Mesendoderm (in vitro differentiated cells): ENCODE measurements at regions not wholly inside any gene's neighbourhood (a gene's known extent, or its start where the extent isn't known, plus 50 kb on each side); places are given as distances from the start of the nearest gene placed in this dataset.

ENCODE experiments used
- DNase-seq: peaks from one replicate; pipeline ENCODE4 v3.0.0; 2013
- H2AK5ac ChIP-seq: 2 replicates; pipeline ENCODE4 v1.6.1; 2013; ENCODE audit warnings: low read length, inconsistent platforms
- H2BK120ac ChIP-seq: 2 replicates; pipeline ENCODE4 v1.6.1; 2013; ENCODE audit warnings: low read depth, mild to moderate bottlenecking, low read length, moderate library complexity, mixed read lengths
- H2BK15ac ChIP-seq: replicated peaks from 2 replicates; pipeline ENCODE4 v1.6.1; 2013; ENCODE audit warnings: low read depth, mild to moderate bottlenecking, moderate library complexity
- H2BK5ac ChIP-seq: 2 replicates; pipeline ENCODE4 v1.6.1; 2013; ENCODE audit warnings: low read length, inconsistent platforms
- H3K18ac ChIP-seq: 2 replicates; pipeline ENCODE4 v1.6.1; 2013; ENCODE audit warnings: mild to moderate bottlenecking, low read length, mixed read lengths
- H3K23ac ChIP-seq: one replicate; pipeline ENCODE4 v1.6.1; 2013; ENCODE audit warnings: low read length
- H3K27ac ChIP-seq: 2 replicates; pipeline ENCODE4 v1.5.1; 2013; ENCODE audit warnings: low read depth, mild to moderate bottlenecking, inconsistent platforms, low read length, moderate library complexity
- H3K27me3 ChIP-seq: 2 replicates; pipeline ENCODE4 v1.6.1; 2013; ENCODE audit warnings: low read length, control low read depth, mild to moderate bottlenecking, inconsistent platforms; ENCODE audit not compliant: insufficient read depth, poor library complexity
- H3K36me3 ChIP-seq: 2 replicates; pipeline ENCODE4 v1.6.1; 2013; ENCODE audit warnings: low read length, inconsistent platforms; ENCODE audit not compliant: control insufficient read depth, insufficient read depth
- H3K4ac ChIP-seq: one replicate; pipeline ENCODE4 v1.6.1; 2013; ENCODE audit warnings: low read depth, mild to moderate bottlenecking, low read length, moderate library complexity
- H3K4me1 ChIP-seq: 2 replicates; pipeline ENCODE4 v1.6.1; 2013; ENCODE audit warnings: low read depth, low read length, inconsistent platforms; ENCODE audit not compliant: control insufficient read depth
- H3K4me2 ChIP-seq: 2 replicates; pipeline ENCODE4 v1.6.1; 2013; ENCODE audit warnings: low read length
- H3K4me3 ChIP-seq: 2 replicates; pipeline ENCODE4 v1.5.1; 2013; ENCODE audit warnings: mild to moderate bottlenecking, low read length
- H3K56ac ChIP-seq: one replicate; pipeline ENCODE4 v1.6.1; 2013; ENCODE audit warnings: low read length
- H3K79me1 ChIP-seq: 2 replicates; pipeline ENCODE4 v1.6.1; 2013; ENCODE audit warnings: low read length, inconsistent platforms
- H3K79me2 ChIP-seq: 2 replicates; pipeline ENCODE4 v1.6.1; 2013; ENCODE audit warnings: mild to moderate bottlenecking, low read length; ENCODE audit not compliant: control insufficient read depth, insufficient read depth
- H3K9ac ChIP-seq: 2 replicates; pipeline ENCODE4 v1.6.1; 2013; ENCODE audit warnings: low read length, inconsistent platforms
- H4K5ac ChIP-seq: one replicate; pipeline ENCODE4 v1.6.1; 2013; ENCODE audit warnings: low read length
- H4K8ac ChIP-seq: one replicate; pipeline ENCODE4 v1.6.1; 2013; ENCODE audit warnings: low read depth, mild to moderate bottlenecking, control low read depth, low read length, moderate library complexity
- WGBS: extraction: QIAGEN DNeasy Blood & Tissue Kit; methylation state at CpG from one replicate; pipeline ENCODE4 v1.1.7; 2013; ENCODE audit warnings: low lambda C conversion rate, missing lambda C conversion rate; ENCODE audit not compliant: insufficient coverage; ENCODE audit errors: extremely low coverage; 5-methylcytosine and 5-hydroxymethylcytosine counted together

GRCh38 chr13:109695402-109696190 lies 90.8 kb downstream of the IRS2 start:
- Histone ChIP-seq H4K8ac (no peak overlapping the region), H2BK5ac (no peak overlapping the region), H3K4me3 (no peak overlapping the region), H3K79me1 (no peaks in the 10 kb centered on the region), H3K18ac (no peak overlapping the region), H4K5ac (no peak overlapping the region), H3K4me2 (no peak overlapping the region), H3K79me2 (no peaks in the 10 kb centered on the region), H3K9ac (no peak overlapping the region), H2BK15ac (no peak overlapping the region), H3K27ac (no peak overlapping the region), H3K27me3 (no peaks in the 10 kb centered on the region), H3K36me3 (no peaks in the 10 kb centered on the region), H3K4ac (no peak overlapping the region), H3K4me1 (no peaks in the 10 kb centered on the region), H2AK5ac (no peak overlapping the region), H3K56ac (no peak overlapping the region), H2BK120ac (no peak overlapping the region), H3K23ac (no peak overlapping the region)
- WGBS: no CpG with 5 or more reads among the region's 6 CpGs
- no peak for DNase-seq

- no peak overlapping the region for H4K5ac ChIP-seq
- no peak overlapping the region for H3K4ac ChIP-seq
- no peak overlapping the region for H2BK120ac ChIP-seq
- no CpG with 5 or more reads among the region's 4 CpGs for WGBS
- H3K79me1 ChIP-seq: no peaks in the 10 kb centered on the region
- no peak overlapping the region for H3K18ac ChIP-seq
- no peak overlapping the region for H2BK5ac ChIP-seq
- no peak overlapping the region for H3K4me2 ChIP-seq
- no peak overlapping the region for H2AK5ac ChIP-seq
- H3K27ac ChIP-seq: no peak overlapping the region
- no peaks in the 10 kb centered on the region for H3K79me2 ChIP-seq
- no peak overlapping the region for H3K4me3 ChIP-seq
- H3K56ac ChIP-seq: no peak overlapping the region
- H2BK15ac ChIP-seq: no peak overlapping the region
- H3K36me3 ChIP-seq: no peaks in the 10 kb centered on the region
- H3K23ac ChIP-seq: no peak overlapping the region
- no peak overlapping the region for H3K9ac ChIP-seq
- H4K8ac ChIP-seq: no peak overlapping the region
- no peaks in the 10 kb centered on the region for H3K4me1 ChIP-seq
- no peaks in the 10 kb centered on the region for H3K27me3 ChIP-seq
- no peak for DNase-seq
Measured at GRCh38 chr13:109694972-109695371, 91.4 kb downstream of the IRS2 start.

GRCh38 chr13:109693213-109693612 lies 93.2 kb downstream of the IRS2 start:
- no peak overlapping the region for H2BK15ac ChIP-seq
- no peak overlapping the region for H3K4me3 ChIP-seq
- no peaks in the 10 kb centered on the region for H3K27me3 ChIP-seq
- H3K18ac ChIP-seq: no peak overlapping the region
- no peak overlapping the region for H2BK120ac ChIP-seq
- no peak overlapping the region for H2BK5ac ChIP-seq
- H3K79me1 ChIP-seq: no peaks in the 10 kb centered on the region
- no peak overlapping the region for H3K4ac ChIP-seq
- H3K27ac ChIP-seq: no peak overlapping the region
- H3K4me1 ChIP-seq: no peaks in the 10 kb centered on the region
- H4K5ac ChIP-seq: no peak overlapping the region
- no peak overlapping the region for H3K4me2 ChIP-seq
- H4K8ac ChIP-seq: no peak overlapping the region
- DNase-seq: no peak
- H2AK5ac ChIP-seq: no peak overlapping the region
- no peak overlapping the region for H3K56ac ChIP-seq
- no peaks in the 10 kb centered on the region for H3K79me2 ChIP-seq
- H3K9ac ChIP-seq: no peak overlapping the region
- WGBS: no CpG with 5 or more reads among the region's 4 CpGs
- H3K23ac ChIP-seq: no peak overlapping the region
- H3K36me3 ChIP-seq: no peaks in the 10 kb centered on the region

- H2BK15ac ChIP-seq: no peak overlapping the region
- H2BK5ac ChIP-seq: no peak overlapping the region
- H3K79me2 ChIP-seq: no peaks in the 10 kb centered on the region
- no peaks in the 10 kb centered on the region for H3K79me1 ChIP-seq
- H4K5ac ChIP-seq: no peak overlapping the region
- no peak overlapping the region for H2AK5ac ChIP-seq
- H3K56ac ChIP-seq: no peak overlapping the region
- H3K4me2 ChIP-seq: no peak overlapping the region
- WGBS: no CpG with 5 or more reads among the region's 1 CpG
- H3K4me3 ChIP-seq: no peak overlapping the region
- H3K36me3 ChIP-seq: no peaks in the 10 kb centered on the region
- no peak overlapping the region for H4K8ac ChIP-seq
- H3K27ac ChIP-seq: no peak overlapping the region
- no peaks in the 10 kb centered on the region for H3K27me3 ChIP-seq
- no peak for DNase-seq
- H2BK120ac ChIP-seq: no peak overlapping the region
- H3K4me1 ChIP-seq: no peaks in the 10 kb centered on the region
- H3K9ac ChIP-seq: no peak overlapping the region
- no peak overlapping the region for H3K4ac ChIP-seq
- no peak overlapping the region for H3K23ac ChIP-seq
- H3K18ac ChIP-seq: no peak overlapping the region
Measured at GRCh38 chr13:109691689-109692088, 94.7 kb downstream of the IRS2 start.

GRCh38 chr13:109687559-109688448 lies 98.6 kb downstream of the IRS2 start:
- no peak overlapping the region for H2BK15ac ChIP-seq
- no peak for DNase-seq
- H2BK120ac ChIP-seq: no peak overlapping the region
- H3K4me1 ChIP-seq: no peaks in the 10 kb centered on the region
- no CpG with 5 or more reads among the region's 14 CpGs for WGBS
- H3K79me2 ChIP-seq: no peaks in the 10 kb centered on the region
- no peak overlapping the region for H3K56ac ChIP-seq
- H3K79me1 ChIP-seq: no peaks in the 10 kb centered on the region
- no peak overlapping the region for H4K8ac ChIP-seq
- no peak overlapping the region for H3K9ac ChIP-seq
- no peak overlapping the region for H3K27ac ChIP-seq
- no peak overlapping the region for H2AK5ac ChIP-seq
- H3K27me3 ChIP-seq: no peaks in the 10 kb centered on the region
- H2BK5ac ChIP-seq: no peak overlapping the region
- H4K5ac ChIP-seq: no peak overlapping the region
- no peak overlapping the region for H3K4ac ChIP-seq
- H3K36me3 ChIP-seq: no peaks in the 10 kb centered on the region
- H3K18ac ChIP-seq: no peak overlapping the region
- H3K23ac ChIP-seq: no peak overlapping the region
- no peak overlapping the region for H3K4me3 ChIP-seq
- no peak overlapping the region for H3K4me2 ChIP-seq
